DMS79 treated with DMSO at 0.1 percent for 48 hours (cell line): ENCODE measurements at regions not wholly inside any gene's neighbourhood (a gene's known extent, or its start where the extent isn't known, plus 50 kb on each side); places are given as distances from the start of the nearest gene placed in this dataset.
A peak's percentile ranks its signal among the peaks of the same experiment; 100 is the strongest.

Experiments
- DNase-seq: peaks from one replicate; lab custom pipeline; 2025; lab: John Stamatoyannopoulos, UW

- no peak for DNase-seq
Measured at GRCh38 chr2:45212953-45213635, 203.8 kb upstream of the SIX2 start.

DNA sequence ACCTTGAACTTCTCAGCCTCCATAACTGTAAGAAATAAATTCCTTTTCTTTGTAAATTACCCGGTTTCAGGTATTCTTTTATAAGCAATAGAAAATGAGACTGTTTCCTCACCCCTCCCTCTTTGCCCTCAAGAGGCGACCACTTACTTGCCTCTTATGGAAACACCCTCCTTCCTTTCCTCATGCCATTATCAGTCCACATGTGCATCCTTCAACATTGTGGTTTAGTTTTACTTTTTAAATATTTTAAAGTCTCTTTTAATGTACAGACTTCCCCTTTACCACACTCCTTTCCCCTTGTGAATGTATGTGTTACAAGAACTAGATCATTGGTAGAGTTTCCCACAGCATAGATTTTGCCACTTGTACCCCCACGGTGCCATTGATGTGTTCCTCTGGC is 202.4 kb upstream of the SIX2 start:
- no peak for DNase-seq

- no peak for DNase-seq
Measured at GRCh38 chr2:45210462-45211195, 201.4 kb upstream of the SIX2 start.

DNA sequence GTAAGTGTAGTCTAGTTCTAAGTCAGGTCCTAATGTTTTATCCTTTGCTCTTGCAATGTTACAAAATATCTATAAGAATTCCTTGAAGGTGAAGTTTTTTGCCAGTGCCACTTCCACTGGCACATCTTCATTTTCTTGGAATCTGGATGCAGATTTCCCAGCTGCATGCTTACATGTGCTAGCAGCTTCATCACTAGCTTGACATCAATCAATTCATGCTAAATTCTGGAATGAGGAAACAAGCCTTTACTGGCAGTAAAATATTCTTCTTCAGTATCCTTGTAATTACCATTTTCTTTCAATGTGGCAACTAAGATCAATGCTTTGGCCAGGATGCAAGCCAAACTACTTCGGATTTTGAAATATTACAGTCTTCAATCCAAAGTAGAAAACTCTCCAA is 200.6 kb upstream of the SIX2 start:
- no peak for DNase-seq

GRCh38 chr2:45209302-45209701 is 200.1 kb upstream of the SIX2 start:
- DNase-seq, result no peak

DNA sequence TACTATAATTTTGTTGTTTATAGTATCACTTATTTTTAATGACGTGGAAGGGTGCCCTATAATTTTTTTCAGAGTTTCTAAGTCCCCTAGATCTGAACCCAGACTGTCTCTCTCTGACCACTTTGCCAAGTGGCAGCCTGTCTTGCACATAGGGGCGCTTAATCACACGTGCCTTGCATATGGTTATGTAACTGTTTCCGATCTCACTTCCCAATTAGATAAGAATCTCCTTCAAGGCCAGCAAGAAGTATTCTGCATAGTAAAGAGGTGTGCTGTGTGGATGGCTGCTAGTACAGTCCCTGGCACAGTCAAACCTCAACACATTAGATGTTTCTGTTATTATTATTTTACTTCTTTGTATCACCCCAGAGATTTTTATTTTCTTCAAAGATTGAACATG is 197.8 kb upstream of the SIX2 start:
- DNase-seq, result no peak

DNA sequence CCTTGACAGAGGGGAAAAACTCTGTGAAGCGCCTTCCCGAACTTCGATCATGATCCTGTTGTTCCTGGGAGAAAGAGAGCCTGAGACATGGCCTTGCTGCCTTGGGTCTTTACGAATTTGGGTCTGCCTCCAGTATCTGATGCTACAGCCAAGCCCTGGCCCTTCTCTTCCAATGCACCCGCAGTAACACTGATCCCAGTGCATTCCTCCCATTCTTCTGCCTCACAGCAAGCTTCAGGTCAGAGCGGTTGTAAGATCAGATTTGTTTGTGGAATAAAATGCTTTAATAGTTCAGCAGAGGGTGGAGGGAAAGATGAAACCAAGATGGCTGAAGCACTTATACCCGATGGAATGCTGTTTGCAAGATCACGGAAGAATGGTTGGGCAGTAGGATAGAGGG is 196.7 kb upstream of the SIX2 start:
- no peak for DNase-seq

DNA sequence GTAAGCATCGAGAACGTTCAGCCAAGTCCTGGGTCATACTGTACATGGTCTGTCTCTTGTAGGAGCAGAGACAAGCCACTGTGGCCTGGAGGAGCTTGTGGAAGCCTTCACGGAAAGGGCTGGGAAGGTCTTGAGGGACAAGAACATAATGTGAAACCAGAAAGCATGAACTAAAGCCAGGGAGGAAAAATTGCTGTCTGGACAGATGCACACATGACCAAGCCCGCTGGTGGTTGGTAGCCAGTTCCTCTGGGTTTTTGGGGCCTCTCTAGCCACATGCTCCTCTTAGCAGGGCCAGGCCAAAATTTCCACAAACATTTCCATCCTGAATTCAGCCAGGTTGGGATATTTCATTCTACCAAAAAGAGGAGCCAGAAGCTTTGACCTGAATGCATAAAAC is 196.2 kb upstream of the SIX2 start:
- no peak for DNase-seq

DNA sequence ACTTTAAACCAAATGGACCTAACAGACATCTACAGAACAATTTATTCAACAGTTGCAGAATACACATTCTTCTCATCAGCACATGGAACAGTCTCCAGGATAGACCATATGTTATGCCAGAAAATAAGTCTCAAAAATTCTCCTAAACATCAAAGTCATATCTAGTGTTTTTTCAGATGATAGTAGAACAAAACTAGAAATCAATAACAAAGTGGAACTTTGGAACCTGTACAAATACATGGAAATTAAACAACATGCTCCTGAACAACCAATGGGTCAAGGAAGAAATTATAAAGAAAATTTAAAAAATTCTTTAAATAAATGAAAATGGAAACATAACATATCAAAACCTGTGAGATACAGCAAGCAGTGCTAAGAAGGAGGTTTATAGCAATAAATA is 194.1 kb upstream of the SIX2 start:
- DNase-seq, result no peak

GRCh38 chr2:45199973-45200372 is 190.7 kb upstream of the SIX2 start:
- DNase-seq, result no peak

- no peak for DNase-seq
Measured at GRCh38 chr2:45195916-45196315, 186.7 kb upstream of the SIX2 start.

GRCh38 chr2:45194596-45194995 is 185.3 kb upstream of the SIX2 start:
- DNase-seq, result no peak

DNA sequence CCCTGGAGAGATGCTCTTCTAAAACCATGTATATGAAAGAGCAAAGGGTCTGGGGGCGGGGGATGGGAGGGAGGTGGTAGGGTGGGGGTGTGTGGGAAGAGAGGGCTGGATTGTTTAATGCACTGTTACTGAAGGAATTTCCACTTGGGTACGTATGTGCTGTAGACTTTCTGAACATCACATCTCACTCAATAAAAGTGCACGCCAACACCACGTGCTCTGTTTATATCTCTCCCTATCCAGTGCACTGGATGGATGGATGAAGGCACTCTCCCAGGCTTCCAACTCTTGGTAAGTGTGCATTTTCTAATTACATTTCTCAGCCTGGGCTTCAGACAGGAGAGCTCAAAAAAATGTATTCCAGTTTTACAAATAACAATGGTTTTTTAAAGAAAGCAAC is 184.3 kb upstream of the SIX2 start:
- no peak for DNase-seq

DNA sequence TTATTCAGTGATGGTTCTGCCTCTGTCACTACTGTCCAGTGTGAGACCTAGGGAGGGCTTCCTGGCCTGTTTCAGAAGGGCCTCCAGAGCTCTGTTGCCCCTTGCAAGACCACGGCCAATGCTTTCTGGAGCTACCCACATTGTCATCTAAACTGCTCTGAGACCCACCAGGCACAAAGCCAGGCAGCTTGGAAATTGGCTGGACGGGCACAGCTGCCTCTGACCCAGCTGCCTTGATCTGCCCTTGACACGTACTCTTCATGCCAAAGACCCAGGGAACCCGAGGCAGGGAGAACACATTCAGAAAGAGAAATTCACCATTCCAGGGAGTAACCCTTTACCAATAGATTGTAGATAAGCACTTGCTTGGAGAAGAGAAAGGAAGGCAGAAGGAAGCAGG is 183.7 kb upstream of the SIX2 start:
- no peak for DNase-seq

DNA sequence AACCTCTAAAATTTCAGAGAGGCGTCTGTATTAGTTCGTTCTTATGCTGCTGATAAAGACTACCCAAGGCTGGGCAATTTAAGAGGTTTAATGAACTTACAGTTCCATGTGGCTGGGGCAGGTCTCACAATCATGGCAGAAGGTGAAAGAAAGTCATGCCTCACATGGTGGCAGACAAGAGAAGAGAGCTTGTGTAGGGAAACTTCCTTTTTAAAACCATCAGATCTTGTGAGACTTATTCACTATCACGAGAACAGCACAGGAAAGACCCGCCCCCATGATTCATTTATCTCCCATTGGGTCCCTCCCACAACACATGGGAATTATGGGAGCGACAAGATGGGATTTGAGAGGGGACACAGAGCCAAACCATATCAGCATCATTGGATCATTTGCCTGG is 183.2 kb upstream of the SIX2 start:
- DNase-seq, result no peak

DNA sequence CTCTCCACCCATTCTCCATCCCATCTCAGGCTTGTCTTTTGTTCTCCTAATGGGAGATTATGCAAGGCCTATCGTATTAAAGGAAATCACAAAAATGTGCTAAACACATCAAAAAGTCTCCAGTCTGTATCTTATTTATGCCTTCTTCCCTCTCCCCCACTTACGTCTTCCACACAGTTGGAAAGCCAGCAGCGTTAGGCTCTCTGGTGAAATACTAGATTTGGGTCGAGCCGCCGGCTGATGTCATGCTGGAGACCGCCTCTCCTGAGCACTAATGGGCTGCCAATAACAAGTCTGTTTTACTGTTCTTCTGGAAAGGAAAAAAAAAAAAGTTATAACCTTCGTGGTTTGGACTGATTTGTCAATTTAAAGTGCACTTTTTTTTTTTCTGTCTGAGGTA is 182.7 kb upstream of the SIX2 start:
- no peak for DNase-seq

DNA sequence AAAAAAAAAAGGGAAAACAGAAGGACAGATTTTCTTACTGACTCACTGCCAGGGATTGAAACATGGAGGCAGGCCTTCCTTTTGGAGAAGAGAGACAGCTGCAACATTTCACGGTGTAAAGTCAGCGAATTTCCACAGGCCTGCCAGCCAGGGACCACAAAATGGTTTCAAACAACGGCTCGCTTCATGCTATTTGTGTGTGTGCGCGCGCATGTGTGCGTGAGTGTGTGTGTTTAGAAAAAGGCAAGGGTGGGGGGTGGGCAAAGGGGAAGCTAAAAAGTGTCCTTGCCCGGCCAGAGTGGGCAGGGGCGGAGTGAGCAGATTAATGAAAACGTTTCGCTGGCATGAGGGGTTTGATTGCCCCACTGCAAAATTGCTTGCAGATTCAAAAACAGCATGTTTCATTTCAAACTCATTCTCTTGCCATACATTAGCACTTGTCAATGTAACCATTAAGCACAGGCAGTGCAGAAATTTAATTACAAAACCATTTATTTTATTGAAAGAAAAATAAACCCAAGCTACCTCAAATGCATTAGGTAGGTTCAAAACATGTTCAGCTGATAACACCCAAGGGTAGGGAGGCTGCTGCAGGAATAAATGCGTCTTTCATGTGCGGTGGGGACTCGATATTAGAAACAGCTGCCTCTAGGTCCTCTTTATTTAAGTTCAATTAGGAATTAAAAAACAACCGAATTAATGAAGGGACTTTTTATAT is 182.1 kb upstream of the SIX2 start:
- no peak for DNase-seq

DNA sequence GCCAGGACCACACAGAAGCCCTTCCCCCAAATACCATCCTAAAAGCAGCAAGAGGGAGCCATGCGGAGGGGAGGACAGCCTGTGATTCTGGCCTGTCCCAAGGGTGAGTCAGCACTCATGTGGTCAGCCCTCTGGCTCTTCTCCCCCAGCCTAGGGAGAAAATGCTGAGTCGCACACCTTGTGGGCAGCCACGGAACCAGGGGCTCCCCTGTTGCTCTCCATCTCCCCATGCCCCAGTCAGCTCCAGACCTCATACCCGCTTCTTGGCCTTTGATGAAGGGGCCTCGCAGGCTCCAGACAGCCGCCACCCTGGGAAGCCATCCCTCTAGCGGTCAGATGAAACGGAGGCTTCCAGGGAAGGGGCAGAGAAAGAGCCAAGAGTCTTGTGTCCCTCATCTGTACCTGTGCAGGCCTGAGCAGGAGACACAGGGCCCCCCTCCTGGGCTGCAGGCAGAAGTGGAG is 181.3 kb upstream of the SIX2 start:
- DNase-seq, result no peak

DNA sequence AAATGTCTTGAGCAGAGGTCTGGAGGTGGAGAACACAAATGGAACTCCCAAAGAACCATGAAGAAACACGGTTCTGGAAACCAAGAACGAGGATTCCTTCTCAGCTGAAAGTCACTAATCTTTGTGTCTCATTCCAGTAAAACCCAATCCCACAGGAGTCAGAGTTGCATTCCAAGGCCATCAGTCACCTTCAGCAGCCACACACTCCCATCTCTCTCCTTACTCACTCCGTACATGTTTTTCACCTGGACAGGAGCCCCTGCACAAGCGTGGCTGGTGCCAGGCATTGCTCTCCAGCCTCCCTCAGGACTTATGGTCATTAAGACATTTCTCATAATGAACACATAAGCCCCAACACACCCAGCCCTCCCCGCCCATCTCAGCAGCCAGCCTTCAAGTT is 175.4 kb upstream of the SIX2 start:
- no peak for DNase-seq

DNA sequence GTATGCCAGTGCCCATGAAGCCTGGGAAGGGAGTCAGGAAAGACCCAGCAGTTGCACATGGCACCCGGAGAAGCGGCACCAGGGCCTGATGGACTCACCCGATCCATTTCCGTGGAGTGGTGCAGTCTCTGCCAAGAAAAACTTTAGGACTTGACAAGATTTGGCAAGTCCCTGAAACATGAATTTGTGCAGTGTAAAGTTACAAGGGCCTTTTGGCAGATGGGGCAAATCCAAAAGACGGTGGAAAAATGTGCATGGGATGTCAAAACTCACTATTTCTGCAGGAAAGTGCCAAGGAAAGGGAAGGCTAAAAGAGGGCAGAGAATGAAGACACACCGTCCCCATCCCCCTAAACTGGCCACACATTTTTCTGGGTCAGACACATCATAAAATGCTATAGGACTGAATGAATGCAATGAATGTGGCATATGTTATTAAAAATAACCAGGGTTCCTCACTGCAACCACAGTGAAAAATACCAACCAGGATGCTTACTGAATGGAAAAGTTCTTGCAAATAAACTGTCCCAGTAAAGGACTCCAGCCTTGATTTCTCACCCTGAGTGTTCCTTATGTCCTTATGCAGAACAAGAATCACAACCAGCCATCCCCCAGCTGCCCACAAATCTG is 173.5 kb upstream of the SIX2 start:
- DNase-seq, result no peak

GRCh38 chr2:45180779-45181178 is 171.5 kb upstream of the SIX2 start:
- DNase-seq, result no peak

- DNase-seq, result peak; percentile 5
Measured at GRCh38 chr2:45180033-45180746, 170.9 kb upstream of the SIX2 start.
